Mammary epithelial cell (primary cell): ENCODE measurements at regions not wholly inside any gene's neighbourhood (a gene's known extent, or its start where the extent isn't known, plus 50 kb on each side); places are given as distances from the start of the nearest gene placed in this dataset.

Source experiments
- EZH2 ChIP-seq: IDR thresholded peaks from 2 replicates; pipeline ENCODE4 v1.6.1; 2012; ENCODE audit warnings: low read length, inconsistent platforms, borderline replicate concordance
- TF ChIP-seq, protein P1 (sequence below), 2 donors: IDR thresholded peaks in 1 of 2; conservative IDR thresholded peaks in 1 of 2; 2 replicates each; pipeline ENCODE4 v1.5.1; 2011 to 2012; ENCODE audit warnings: inconsistent platforms in 2 of 2, low read length in 2 of 2, mild to moderate bottlenecking in 2 of 2, control low read depth in 1 of 2, low read depth in 1 of 2; ENCODE audit not compliant: insufficient read depth in 1 of 2; ENCODE audit errors: extremely low read depth in 1 of 2

- TF ChIP-seq, protein P1, sequence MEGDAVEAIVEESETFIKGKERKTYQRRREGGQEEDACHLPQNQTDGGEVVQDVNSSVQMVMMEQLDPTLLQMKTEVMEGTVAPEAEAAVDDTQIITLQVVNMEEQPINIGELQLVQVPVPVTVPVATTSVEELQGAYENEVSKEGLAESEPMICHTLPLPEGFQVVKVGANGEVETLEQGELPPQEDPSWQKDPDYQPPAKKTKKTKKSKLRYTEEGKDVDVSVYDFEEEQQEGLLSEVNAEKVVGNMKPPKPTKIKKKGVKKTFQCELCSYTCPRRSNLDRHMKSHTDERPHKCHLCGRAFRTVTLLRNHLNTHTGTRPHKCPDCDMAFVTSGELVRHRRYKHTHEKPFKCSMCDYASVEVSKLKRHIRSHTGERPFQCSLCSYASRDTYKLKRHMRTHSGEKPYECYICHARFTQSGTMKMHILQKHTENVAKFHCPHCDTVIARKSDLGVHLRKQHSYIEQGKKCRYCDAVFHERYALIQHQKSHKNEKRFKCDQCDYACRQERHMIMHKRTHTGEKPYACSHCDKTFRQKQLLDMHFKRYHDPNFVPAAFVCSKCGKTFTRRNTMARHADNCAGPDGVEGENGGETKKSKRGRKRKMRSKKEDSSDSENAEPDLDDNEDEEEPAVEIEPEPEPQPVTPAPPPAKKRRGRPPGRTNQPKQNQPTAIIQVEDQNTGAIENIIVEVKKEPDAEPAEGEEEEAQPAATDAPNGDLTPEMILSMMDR (conservative IDR thresholded peaks at IDR 0.05 in 1 of 2, IDR thresholded peaks at IDR 0.05 in 1 of 2; ENCODE audit: extremely low read depth in 1 of 2, insufficient read depth in 1 of 2, low read depth in 1 of 2, low read length in 2 of 2) = no peak
- no peak for TF ChIP-seq EZH2
These were observed 441.8 kb downstream of the SLITRK1 start for GRCh38 chr13:83440465-83440864.
